ENCODE measurements at regions not wholly inside any gene's neighbourhood (a gene's known extent, or its start where the extent isn't known, plus 50 kb on each side); places are given as distances from the start of the nearest gene placed in this dataset.
A peak's percentile ranks its signal among the peaks of the same experiment; 100 is the strongest.

DNA sequence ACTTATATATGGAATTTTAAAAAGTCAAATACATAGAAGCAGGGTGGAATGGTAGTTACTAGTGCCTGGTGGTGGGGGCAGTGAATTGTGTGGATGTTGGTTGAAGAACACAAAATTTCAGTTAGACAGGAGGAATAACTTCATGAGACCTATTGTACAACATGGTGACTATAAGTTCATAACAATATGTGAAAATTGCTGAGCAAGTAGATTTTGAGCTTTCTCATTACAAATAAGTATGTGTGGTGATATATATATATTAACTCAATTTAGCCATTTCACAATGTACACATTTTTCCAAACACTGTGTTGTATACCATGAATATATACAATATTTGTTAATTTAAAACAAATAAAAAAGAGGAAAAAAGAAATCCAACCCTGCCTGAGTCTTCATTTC, 641.1 kb downstream of the DIAPH3 start:
- POLR2A ChIA-PET = no interaction called here
- CTCF ChIA-PET = no interaction called here

DNA sequence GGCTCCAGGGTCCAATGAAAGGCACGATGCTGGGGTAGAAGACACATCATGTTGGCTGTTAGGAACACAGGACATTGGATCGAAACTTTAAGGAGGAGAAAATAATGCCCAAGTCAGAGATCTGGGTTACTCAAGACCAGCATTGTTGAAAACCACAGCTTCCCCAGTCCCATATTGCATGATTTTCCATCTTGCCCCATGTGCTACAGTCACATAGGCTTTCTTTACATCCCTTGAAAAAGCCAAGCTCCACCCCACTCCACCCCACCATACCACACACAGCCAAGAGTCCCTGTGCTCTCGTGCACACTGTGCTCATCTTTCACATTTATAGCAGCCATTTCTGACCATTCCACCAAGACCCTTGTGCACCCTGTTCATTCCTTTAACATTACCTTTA, 636.2 kb downstream of the DIAPH3 start:
- CTCF ChIA-PET = no interaction called here
- TF ChIP-seq, protein P1, sequence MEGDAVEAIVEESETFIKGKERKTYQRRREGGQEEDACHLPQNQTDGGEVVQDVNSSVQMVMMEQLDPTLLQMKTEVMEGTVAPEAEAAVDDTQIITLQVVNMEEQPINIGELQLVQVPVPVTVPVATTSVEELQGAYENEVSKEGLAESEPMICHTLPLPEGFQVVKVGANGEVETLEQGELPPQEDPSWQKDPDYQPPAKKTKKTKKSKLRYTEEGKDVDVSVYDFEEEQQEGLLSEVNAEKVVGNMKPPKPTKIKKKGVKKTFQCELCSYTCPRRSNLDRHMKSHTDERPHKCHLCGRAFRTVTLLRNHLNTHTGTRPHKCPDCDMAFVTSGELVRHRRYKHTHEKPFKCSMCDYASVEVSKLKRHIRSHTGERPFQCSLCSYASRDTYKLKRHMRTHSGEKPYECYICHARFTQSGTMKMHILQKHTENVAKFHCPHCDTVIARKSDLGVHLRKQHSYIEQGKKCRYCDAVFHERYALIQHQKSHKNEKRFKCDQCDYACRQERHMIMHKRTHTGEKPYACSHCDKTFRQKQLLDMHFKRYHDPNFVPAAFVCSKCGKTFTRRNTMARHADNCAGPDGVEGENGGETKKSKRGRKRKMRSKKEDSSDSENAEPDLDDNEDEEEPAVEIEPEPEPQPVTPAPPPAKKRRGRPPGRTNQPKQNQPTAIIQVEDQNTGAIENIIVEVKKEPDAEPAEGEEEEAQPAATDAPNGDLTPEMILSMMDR (IDR thresholded peaks at IDR 0.05; ENCODE audit: insufficient read depth, low read length, missing control alignments) = no peak
- POLR2A ChIA-PET = no interaction called here
- H3K4me3 ChIP-seq (ENCODE audit: low read depth, low read length) = no peak overlapping the region
- DNase-seq (ENCODE audit: low read depth, low spot score) = no peak

More for the DNA sequence above, 641.1 kb downstream of the DIAPH3 start:
- no peak overlapping the region for H3K4me3 ChIP-seq (ENCODE audit: low read depth, low read length)
- DNase-seq (ENCODE audit: low read depth, low spot score) = no peak
- TF ChIP-seq, protein P1 (IDR thresholded peaks at IDR 0.05; ENCODE audit: insufficient read depth, low read length, missing control alignments) = no peak

DNA sequence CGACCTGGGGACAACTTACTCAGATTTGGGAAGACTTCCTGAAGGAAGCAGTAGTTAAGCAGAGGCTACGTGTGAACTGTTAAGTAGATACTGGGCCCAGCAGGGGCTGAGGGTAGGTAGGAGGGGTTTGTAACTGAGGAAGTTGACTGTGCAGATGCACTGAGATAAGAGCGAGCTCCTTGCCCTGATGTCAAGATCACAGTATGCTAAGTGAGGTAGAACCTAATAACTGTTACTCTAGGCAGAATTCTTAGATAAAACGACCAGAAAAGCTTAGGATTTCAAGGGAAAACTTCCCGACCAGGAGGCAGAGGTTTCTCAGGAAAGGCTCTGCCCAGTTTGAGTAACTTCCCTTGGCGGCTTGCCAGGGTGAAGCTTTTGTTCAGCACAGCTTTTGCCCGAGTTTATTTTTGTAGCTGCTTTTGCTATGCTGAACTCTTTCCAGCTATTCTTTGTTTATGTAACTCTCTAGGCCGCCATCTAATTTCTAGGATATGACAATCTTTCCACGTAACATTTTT, 632.1 kb downstream of the DIAPH3 start:
- TF ChIP-seq, protein P1 (IDR thresholded peaks at IDR 0.05; ENCODE audit: insufficient read depth, low read length, missing control alignments) = no peak
- H3K4me3 ChIP-seq (ENCODE audit: low read depth, low read length) = no peak overlapping the region
- ChIA-PET CTCF (no interaction called here), POLR2A (no interaction called here)
- DNase-seq (ENCODE audit: low read depth, low spot score) = peak; percentile 26

DNA sequence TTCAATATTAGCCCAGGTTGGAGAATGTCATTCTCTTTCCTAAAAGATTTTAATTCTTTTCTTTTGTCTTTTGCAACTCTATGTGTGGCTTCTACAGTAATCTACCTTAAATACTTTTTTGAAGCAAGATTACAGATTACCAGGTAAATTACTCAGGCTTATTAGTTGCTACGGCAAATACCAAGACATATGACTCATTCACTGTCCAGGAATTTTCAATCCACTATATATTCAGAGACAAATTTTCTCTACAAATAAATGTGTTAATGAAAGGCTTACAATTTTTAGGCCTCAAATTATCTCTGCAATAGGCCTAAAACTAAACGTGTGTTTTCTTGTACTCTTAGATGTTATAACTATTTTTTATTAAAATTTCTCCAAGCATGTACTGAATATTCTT, 631.3 kb downstream of the DIAPH3 start:
- TF ChIP-seq, protein P1 (IDR thresholded peaks at IDR 0.05; ENCODE audit: insufficient read depth, low read length, missing control alignments) = no peak
- DNase-seq (ENCODE audit: low read depth, low spot score) = no peak
- CTCF ChIA-PET = no interaction called here
- no peak overlapping the region for H3K4me3 ChIP-seq (ENCODE audit: low read depth, low read length)
- POLR2A ChIA-PET = no interaction called here

DNA sequence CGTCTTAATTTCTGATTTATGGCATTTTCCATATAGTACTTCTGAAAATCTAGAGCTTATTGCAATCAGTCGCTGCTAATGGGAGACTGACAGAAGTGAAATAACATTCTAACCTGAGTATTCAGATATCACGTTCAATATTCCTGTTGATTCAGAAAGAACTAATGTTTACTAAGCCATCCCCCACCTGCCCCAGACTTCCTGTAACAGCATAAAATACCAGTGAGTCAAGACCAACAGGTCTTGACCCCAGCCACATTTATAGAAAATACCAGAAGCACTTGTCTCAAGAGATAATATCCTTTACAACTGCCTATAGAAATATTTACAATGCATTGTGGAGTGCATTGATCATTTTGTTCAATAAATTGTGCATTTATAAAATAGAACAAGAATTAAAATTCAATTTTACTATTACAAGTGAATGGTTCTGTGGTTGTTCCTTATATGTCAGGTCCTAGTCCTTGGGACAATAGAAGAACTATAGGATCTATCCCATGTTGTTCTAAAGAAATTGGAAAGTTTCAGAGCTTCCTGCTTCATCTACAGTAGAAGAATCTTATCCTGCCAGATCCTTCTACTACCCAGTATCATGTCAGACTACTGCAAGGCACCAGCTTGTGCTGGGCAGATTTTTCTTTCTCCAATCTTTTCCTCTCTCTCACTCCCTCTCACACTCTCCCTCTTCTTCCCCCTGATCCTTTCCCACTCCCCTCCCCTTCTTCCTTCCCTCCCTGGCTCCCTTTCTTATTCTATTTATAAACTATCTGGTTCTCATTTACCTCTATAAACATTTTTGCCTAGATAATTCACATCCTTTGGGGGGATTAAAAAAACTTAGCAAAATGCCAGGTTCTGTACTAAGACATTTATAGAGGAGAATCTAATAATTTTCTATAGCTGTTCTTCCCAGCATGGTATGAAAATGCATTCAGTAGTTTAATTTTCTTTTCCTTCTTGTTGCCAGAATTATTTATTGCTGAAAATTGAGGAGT, 629.9 kb downstream of the DIAPH3 start:
- DNase-seq (ENCODE audit: low read depth, low spot score) = no peak
- no peak overlapping the region for H3K4me3 ChIP-seq (ENCODE audit: low read depth, low read length)
- ChIA-PET CTCF (no interaction called here), POLR2A (no interaction called here)
- TF ChIP-seq, protein P1 (IDR thresholded peaks at IDR 0.05; ENCODE audit: insufficient read depth, low read length, missing control alignments) = no peak

DNA sequence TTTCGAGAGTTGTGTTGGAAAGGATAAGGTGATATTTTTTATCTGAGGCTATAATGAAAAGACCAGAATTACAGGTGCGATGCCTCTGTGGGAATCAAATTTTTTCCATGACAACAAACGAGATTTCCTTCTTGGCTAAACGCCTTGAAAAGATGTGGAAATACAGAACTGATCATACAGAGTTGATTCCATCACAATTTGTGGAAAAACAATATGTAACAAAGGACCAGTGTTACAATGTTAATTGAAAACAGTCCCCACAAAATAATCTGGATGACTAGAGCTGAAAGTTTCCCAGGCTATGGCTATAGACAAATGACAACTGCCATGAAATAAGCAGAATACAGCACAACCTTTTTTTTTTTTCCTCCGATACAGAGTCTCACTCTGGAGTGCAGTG, 628.9 kb downstream of the DIAPH3 start:
- POLR2A ChIA-PET = no interaction called here
- no peak for DNase-seq (ENCODE audit: low read depth, low spot score)
- H3K4me3 ChIP-seq (ENCODE audit: low read depth, low read length) = no peak overlapping the region
- TF ChIP-seq, protein P1 (IDR thresholded peaks at IDR 0.05; ENCODE audit: insufficient read depth, low read length, missing control alignments) = no peak
- CTCF ChIA-PET = no interaction called here
